SHP77 treated with DMSO at 0.1 percent for 48 hours (cell line): ENCODE measurements at regions not wholly inside any gene's neighbourhood (a gene's known extent, or its start where the extent isn't known, plus 50 kb on each side); places are given as distances from the start of the nearest gene placed in this dataset.

Source experiments
- DNase-seq: peaks from one replicate; lab custom pipeline; 2025; lab: John Stamatoyannopoulos, UW

DNA sequence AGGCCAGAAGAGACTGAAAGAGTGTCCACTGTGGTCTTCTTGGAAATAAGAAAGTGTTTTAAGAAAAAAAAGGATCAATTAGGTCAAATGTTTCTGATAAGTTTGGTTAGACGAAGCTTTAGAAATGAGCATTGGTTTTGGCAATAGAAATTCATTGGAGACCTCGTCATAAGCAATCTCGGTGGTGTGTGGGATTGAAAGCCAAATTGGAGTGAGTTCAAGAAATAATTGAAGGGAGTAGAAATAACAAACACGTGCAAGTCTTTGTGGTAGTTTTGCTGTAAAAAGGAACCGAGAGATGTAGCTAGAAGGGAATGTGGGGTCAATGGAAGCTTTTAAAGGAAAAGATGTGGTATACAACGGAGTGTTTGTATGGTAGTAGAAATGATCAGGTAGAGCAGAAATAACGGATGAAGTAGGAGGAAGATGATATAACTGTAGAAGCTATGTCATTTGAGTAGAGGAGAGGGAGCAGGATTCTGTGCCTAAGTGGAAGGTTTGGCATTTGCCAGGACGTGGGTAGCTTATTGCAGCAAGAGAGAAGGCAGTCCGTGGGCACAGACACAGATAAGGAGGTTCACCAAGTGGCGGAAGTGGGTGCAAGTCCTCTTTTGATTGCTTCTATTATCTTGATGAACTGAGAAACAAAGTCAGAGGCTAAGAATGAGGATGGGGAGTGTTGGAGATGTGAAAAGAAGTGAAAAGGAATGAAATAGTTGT is 146.2 kb downstream of the DACT1 start:
- no peak for DNase-seq

DNA sequence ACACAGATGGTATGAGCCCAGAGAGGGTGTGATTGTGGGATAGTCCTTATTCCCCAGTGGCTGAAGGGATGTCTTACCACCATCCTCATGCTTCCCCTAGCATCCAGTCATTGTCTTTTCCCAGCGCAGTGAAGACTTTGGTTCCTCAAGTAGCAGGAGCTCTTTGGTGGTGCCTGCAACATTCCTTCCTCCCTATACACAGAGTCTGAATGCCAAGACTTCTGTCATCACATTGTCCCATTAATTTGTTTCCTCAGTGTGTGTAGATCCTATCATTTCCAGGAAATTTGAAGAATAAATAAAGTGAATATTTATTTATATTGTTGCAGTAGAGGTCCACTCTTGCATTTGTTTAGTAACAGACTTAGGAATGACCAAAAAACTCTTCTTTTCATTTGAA is 147.2 kb downstream of the DACT1 start:
- no peak for DNase-seq

DNA sequence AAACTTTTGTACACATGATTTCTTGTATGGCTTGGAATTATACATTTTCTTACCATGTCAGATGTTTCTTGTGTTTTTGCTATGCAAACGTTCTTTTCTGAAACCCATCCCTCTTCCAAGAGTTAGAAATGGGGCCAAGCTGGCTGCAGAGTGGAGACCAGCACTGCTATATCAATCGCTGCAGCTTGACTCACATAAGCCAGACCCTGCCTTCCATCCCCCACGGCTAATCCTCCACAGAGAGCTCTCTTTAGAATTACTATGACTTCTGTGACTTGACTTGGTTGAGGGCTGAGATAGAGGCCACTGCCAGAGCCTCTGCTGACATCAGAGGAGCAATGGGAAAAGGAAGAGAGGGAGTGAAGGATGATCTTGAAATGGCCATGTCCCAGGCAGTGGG is 147.9 kb downstream of the DACT1 start:
- no peak for DNase-seq

DNA sequence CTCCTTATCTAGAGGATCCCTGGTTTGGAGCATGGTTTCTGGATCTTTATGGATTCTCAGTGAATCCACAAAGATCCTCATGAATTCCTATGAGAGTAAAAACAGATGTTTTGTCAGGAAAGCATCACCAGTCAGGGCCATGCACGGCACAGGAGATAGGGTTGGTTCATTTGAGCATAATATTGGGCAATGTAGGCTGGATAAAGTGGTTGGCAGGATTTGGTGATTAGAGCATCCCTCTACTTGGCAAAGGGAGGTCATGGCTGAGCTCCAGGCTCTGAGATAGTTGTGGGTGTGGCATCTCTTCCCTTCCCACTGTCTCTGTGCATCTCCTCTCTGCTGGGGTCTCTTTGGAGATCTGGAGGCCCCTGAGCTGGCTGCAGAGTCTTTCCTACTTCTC is 149.8 kb downstream of the DACT1 start:
- DNase-seq, result no peak

DNA sequence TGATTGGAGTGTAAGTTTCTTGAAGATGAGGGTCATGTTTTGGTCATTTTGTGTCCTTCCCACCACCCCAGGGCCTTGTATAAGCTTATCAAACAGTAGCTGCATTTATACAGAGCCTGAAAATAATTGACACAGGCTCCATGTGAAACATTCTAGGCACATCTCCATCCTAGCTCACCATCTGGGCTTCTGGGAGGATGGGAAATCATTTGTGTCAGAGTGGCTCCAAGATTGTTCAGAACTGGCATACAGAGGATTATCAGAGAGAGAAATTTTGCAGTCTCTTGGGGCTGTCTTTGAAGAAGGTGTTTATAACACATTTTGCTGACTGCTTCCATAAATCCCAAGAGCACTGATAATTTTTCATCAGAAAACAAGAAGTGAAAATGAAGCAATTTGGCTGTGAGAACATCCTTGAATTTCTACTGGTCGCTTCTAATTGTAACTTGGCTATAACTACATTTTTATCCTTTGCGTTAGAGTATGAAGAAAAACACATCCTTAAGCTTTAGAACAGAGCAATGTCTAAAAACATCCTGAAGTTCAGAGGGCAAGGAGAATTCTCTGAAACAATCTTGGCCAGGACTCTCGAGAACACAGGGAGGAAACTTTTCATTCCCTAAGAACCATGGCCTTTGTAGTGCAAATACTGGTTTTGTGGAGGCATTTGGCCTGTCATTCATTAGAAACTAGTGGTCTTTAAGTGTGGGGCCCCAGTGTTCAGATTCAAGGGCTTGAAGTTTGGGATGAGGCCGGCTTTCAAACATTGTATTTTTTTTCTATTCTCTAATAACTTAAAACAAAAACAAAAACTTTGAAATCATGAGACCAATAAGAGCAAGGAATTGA is 151.1 kb downstream of the DACT1 start:
- no peak for DNase-seq

DNA sequence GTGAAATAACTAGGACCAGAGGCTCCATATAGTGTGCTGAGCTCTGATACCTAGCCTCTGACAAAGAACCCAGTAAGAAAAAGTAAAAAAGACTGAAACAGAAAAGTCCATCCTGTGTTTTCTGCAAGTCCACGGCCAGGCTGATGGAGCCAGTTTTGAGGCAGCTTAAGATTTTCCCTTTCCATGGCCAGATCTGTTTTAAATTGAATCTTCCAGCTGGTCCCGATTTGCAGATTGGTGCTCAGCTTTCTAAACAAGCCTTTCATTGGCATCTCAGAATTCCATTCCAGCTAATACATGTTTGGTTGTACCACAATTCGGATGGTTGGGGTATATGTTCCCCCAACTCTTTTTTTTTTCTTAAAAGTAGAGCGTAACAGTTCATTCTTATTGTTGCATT is 152.0 kb downstream of the DACT1 start:
- no peak for DNase-seq

DNA sequence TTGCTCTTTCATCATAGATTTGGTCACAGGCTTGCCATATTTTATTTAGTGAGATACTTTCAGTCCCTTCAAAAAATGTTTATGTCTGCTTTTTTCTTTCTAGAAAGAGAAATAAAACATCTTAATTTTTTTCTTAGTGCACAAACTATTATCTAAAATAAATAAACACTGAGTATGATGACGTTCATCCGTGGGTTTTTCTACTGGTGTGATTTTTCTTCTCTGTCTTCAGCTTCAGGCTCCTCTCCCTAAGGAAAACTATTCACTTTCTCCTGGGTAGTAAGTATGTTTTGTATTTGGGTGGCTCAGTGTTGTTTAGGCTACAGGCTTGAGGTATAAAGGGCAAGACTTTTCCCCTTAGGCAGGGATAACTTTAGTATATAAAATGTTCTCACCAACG is 154.7 kb downstream of the DACT1 start:
- no peak for DNase-seq

DNA sequence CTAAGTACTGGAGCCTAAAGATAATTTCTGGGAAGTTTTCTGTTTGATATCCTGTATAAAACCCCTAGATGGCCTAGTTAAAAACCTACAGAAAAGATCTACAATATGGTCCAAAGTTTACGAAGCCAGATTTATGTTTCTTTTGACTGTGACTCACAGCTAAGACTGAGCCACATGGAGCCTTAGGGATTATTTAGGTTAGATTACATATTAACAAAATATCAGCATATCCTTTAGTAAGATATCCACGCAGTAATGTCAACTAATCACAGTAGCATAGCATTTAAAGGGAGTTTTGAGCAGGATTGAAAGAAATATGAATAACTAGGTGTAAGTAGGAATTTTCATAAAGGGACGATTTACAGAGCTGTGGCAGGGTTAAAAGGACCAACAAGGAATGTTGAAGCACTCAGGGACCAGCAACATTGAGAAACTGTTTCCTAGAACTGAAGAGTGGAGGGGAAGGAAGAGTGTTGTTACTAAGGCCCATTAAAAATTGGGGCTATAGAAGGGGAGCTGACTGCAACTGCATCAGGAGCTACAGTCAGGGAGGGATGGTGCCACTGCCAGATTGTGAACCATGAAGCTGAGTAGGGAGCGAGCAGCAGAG is 155.5 kb downstream of the DACT1 start:
- no peak for DNase-seq

DNA sequence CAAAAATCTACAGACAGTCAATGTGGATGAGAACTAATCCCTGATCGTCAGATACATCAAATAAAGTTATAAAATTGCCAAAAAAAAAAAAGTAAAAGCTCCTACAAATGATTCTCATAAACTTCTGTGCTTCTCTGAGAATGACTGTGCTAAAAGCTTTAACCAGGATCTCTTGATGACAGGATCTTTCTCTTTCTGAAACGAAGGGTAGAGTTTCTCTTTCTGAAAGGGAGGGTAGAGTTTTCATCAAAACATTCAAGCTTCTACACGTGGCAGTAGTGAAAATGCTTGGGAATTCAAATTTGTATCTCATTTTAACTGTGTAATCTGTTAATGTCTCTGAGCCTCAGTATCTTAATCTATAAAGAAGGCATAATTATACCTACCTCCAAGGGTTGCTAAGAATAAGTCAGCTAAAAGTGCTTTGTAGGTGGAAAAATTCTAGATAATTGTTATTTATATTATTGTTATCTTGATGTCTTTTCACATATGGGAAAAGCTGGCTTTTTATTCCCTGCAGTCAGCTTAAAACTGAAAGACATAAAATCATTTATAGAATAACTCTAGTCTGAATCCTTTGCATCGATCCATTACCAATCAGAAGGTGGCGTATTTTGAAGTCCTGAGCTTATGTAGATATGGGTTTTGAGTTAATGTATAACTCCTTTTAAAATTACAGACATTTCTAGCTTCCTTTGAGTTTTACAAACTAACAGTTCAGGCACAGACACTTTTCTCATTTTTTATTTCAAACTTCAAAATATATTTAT is 157.4 kb downstream of the DACT1 start:
- no peak for DNase-seq

DNA sequence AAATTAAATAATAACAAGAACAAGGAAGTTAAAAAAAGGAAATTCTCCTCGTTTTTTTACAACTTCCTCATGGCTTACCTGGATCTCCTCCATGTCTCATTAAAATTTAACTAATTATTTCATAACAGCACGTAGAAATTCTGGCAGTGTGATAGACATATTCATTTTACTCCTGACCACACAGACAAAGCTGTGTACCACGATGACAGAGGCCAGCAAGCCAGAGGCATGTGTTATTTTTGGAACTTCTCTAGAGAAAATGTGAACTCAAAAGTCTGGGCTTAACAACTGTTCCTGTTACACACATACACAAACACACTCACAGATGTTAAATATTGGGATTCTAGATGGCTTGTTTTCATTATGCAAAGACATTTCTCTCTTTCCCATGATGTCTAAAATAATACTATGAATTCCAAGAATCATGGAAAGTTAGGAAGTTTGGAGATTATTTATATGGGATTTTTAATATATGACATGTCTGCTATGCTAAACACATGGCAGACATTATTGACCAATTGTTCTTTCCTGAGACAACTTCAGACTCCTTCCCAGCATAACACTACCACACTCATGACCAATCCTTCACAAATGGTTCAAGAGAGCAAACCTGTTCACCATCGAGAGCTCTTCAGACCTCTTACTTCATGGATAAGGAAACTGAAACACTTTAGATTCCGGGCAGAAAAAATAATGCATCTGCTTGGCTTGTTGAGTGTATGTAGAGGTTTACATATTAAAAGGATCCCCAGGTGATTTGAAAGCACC is 158.7 kb downstream of the DACT1 start:
- DNase-seq, result no peak

DNA sequence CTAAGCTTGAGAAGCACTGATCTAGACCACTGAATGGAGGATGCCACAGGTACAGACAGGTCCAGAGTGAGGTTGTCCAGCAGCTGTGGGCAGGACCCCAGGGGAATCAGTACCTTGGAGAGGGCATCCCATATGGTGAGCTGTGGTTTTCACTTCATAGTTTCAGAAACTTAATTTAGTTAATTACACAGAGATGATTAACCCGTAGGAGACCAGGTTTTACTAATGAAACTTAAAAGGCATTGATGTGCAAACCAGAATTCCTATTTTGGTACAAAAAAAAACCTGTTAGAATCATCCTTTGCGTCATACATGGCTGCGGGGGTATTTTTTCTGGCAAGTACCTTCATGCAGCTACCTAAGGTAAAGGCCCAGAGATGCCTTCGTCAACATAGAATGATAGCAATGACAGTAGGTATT is 159.3 kb downstream of the DACT1 start:
- no peak for DNase-seq

DNA sequence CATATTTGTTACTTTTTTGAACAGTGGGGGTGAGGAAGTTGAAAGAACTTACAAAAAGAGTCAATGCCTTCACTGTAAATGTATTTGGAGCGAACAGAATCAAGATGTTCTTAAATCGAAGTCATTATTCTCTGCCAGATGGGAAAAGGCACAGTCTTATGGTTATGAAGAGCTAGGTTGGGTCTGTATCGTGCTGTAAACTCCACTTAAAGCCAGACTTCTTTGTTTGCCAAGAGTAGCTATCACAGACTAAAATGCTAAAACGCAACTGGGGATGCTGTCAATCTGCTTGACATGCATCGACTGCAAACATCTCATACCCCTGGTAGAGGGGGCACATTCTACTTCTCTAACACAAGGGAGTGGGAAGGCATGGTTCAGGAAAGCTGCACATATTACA is 160.4 kb downstream of the DACT1 start:
- DNase-seq, result no peak

DNA sequence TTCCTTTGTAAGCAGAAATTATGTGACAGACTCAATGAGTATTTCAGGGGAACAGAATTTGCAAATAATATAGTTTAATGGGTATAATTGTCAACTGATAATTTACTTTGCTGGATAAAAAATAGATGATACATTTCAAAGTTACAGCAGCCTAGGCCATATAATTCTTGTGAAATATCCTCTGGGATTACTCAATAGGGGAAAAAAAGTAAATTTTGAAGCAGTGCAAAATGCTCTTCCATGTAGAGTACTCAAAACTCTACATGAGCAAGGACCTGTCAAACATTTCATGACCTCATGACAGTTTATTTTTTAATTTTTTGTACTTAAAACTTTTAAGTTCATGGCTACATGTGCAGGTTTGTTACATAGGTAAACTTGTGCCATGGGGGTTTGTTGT is 163.3 kb downstream of the DACT1 start:
- no peak for DNase-seq

DNA sequence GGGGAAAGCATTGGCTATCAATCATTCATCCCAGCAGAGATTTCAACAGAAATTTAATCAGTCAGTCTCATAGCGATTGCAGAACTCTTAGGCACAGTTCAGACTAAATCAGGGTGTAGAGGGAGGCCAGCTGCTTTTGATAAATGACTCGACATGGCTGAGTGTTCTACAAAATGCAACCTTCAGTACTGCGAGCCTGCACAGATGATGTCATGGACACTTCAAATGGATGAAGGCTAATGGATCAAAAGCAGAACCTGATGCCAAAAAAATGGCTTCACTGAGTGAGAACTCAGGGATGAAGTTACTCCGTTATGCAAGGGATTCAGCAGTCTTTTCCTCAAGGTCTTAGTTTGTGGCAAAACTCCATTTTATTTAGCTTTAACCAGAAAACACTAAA is 167.3 kb downstream of the DACT1 start:
- DNase-seq, result peak; percentile 67

DNA sequence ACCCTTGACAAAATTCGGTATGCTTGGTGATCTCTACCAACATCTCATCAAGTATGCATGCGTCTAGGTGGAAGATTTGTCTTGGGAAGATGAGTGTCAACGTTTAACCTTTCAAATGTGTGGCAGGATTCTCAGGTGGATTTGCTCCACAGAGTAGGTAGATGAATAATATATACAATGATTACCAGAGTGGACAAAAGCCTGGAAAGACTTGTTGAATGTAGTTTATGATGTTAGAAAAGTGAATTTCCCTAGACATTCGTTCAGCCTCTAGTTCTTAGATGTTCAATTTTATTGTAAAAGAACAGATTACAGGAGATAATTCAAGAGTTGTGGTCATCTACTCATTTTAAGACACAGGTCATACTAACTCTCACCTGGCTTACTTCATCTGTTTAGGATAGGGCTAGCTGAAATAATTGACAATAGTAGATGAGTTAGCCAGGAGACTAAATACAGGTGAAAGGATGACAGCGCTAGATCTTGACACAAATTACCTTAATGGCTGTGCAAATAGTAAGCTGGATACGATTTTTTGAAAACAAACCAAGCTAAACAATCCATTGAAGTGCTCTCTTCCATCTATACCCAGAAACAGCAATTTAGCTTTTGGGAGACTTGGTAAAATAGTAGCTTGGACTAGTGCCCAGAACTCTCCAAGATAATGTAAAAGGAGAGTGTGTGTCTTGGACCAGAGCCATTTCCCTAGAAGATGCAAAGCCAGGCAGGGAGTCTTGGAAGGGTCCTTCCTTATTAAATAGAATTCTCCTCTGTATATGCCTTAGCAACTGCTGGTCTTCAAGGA is 168.0 kb downstream of the DACT1 start:
- peak; percentile 63 for DNase-seq

DNA sequence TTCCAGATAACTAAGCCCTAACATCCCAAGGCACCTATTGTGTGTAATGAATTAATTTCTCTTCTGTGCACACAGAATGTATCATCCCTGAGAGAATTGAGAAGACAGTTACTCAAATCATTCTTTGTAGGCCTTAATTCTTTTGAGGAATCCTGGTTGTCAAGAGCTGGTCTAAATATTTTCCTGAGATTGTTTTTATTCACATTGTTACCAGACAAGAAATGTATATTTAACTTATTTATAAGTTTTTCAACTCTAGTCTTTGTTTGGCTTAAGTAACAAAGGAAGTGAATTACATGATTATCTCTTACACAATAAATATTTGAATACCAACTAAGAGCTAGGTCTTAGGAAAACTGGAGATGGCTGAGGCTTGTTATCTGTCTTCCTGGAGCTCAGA is 169.4 kb downstream of the DACT1 start:
- no peak for DNase-seq

DNA sequence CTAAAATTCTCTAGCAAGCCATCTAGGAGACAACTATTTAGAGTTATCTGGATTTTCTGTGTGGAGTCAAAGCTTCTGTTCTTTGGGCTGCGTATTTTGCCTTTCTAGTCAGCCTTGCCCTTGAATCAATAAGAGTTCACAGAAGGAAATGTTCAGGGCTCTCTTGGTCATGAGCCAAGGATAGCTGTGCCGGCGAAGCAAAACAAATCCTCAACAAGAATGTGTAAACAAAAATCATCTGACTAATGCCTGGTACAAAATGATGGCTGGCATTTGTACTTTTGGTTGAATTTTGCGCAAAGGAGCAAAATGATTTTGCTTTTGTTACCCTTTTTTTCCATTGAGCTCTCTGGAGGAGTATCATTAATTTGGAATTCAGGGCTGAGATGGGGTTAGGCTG is 171.1 kb downstream of the DACT1 start:
- no peak for DNase-seq

DNA sequence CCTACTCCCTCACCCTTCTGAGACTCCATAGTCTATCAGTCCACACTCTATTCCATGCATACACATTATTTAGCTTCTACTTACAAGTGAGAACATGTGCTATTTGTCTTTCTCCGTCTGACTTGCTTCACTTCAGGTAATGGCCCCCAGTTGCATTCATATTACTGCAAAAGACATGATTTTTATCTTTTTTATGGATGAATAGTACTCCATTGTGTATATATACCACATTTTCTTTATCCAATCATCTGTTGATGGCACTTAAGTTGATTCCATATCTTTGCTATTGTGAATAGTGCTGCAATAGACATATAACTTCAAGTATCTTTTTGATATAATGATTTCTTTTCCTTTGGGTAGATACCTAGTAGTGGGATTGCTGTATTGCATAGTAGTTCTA is 171.8 kb downstream of the DACT1 start:
- no peak for DNase-seq

DNA sequence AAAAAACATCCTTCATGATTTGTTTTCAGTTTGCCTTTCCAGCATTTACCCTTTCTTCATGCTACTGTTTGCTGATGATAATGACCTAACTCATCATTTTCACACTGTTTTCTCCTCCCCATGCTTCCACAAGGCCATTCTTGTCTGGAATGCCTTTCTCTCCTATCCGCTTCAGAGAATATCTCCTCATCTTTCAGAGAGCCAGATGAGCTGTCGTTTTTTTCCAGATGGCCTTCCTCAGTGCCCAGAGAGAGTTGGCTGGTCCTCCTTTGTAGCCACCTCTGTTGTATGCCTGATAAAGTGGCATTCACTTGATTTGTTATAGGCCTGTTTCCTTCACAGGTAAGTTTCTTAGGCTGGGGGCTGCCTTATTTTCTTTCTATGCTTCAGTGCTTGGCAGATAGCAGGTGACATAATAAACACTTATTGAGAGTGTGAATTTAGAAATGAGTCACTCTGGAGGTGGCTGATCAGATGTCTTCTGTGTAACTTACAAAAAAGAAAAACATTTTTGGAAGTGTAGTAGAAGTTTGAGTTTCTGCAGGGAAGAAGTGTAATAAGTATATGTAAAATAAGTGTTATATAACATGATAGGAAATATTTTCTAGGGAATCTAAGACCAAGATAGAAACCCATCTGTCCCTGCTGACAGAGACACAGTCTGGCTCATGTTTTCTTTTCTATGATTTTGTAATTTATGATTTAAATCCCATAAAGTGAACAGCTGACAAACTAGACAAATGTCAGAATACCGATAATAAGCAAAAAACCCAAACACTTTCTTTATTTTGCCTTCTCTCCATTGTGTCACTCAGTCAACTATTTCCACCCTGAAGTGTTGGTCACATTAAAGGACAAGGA is 174.5 kb downstream of the DACT1 start:
- DNase-seq, result no peak

DNA sequence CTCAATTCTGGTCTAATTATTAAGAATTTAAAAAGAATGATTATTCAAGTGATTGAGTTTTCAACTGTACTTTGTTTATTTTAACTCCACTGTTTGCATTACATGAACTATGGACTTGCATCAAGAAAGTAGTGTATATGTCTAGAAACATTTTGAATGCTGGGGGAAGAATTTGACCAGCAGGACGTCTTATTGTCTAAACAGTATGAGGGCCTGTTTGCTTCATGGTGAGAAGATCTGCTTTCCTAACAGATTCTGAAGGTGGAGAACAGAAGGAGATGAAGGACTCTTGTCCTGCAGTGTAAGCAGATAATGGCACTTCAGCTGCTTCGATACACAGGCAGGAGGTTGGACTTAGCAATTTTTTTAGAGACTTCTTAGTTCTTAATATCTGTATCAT is 176.0 kb downstream of the DACT1 start:
- DNase-seq, result no peak
